WTC11 (cell line): ENCODE measurements at regions not wholly inside any gene's neighbourhood (a gene's known extent, or its start where the extent isn't known, plus 50 kb on each side); places are given as distances from the start of the nearest gene placed in this dataset.
"Not testable (repeated sequence)": the region's sequence is repeated elsewhere in the genome, so short reads cannot be mapped to it uniquely, and the experiment has no call there.

Experiments used
- ATAC-seq: fragments of 200-7000 bp; cut with Tn5 transposase; 2 replicates; pipeline ENCODE4 v1.10.0; 2021; ENCODE audit warnings: mild to moderate bottlenecking, moderate library complexity
- CTCF ChIA-PET: fragments of 300-600 bp; sonication (Branson Sonifier 250); formaldehyde crosslinking; loops from one replicate; lab custom pipeline; 2021; ENCODE audit warnings: antibody characterized with exemption; lab: Charles Lee
- POLR2A ChIA-PET: fragments of 350-600 bp; sonication (Branson Sonifier 250); formaldehyde crosslinking; loops from one replicate; lab custom pipeline; 2021; ENCODE audit warnings: antibody characterized with exemption; lab: Charles Lee
- DNase-seq: peaks from one replicate; pipeline ENCODE4 v3.0.0; 2021; ENCODE audit warnings: low spot score
- H3K27ac Mint-ChIP-seq: 2 replicates; pipeline ENCODE4 v1.8.0; 2021; ENCODE audit warnings: mixed read lengths
- H3K27me3 Mint-ChIP-seq: 2 replicates; pipeline ENCODE4 v1.8.0; 2021; ENCODE audit warnings: low read depth, mild to moderate bottlenecking, moderate library complexity, mixed read lengths
- H3K36me3 Mint-ChIP-seq: 2 replicates; pipeline ENCODE4 v1.8.0; 2021; ENCODE audit warnings: mixed read lengths
- H3K4me1 Mint-ChIP-seq: 2 replicates; pipeline ENCODE4 v1.8.0; 2022; ENCODE audit warnings: mixed read lengths
- H3K4me3 Mint-ChIP-seq: 2 replicates; pipeline ENCODE4 v1.8.0; 2021; ENCODE audit warnings: mild to moderate bottlenecking, moderate library complexity, mixed read lengths
- H3K9me3 Mint-ChIP-seq: 2 replicates; pipeline ENCODE4 v1.8.0; 2021; ENCODE audit warnings: mixed read lengths
- CBFB ChIP-seq: sonication (generic); formaldehyde crosslinking; IDR thresholded peaks from 2 replicates; pipeline ENCODE4 v1.8.1; 2022; ENCODE audit warnings: mild to moderate bottlenecking, low read depth, missing genetic modification reagents
- CREM ChIP-seq: sonication (generic); formaldehyde crosslinking; IDR thresholded peaks from 2 replicates; pipeline ENCODE4 v1.8.1; 2022; ENCODE audit warnings: mild to moderate bottlenecking, missing genetic modification reagents, moderate library complexity
- EMX1 ChIP-seq: fragments of 250-450 bp; sonication (Bioruptor Pico); IDR thresholded peaks from 2 replicates; pipeline ENCODE4 v1.8.0; 2021; ENCODE audit warnings: mild to moderate bottlenecking
- FOXK1 ChIP-seq: sonication (generic); formaldehyde crosslinking; IDR thresholded peaks from 2 replicates; pipeline ENCODE4 v1.8.0; 2022; ENCODE audit warnings: mild to moderate bottlenecking, moderate library complexity, missing genetic modification reagents
- GABPB1 ChIP-seq: sonication (generic); formaldehyde crosslinking; IDR thresholded peaks from 2 replicates; pipeline ENCODE4 v1.8.1; 2023; ENCODE audit warnings: mild to moderate bottlenecking, missing genetic modification reagents
- GRHL2 ChIP-seq: fragments of 250-450 bp; sonication (Bioruptor Pico); IDR thresholded peaks from 2 replicates; pipeline ENCODE4 v1.8.0; 2022; ENCODE audit warnings: mild to moderate bottlenecking, moderate library complexity; ENCODE audit not compliant: insufficient replicate concordance, severe bottlenecking
- HMGA2 ChIP-seq: fragments of 250-450 bp; sonication (Bioruptor Pico); IDR thresholded peaks from 2 replicates; pipeline ENCODE4 v1.4.0; 2021; ENCODE audit warnings: mild to moderate bottlenecking, moderate library complexity
- IRF2 ChIP-seq: sonication (generic); formaldehyde crosslinking; IDR thresholded peaks from 2 replicates; pipeline ENCODE4 v1.8.0; 2022; ENCODE audit warnings: low read depth, missing genetic modification reagents, borderline replicate concordance
- KAT7 ChIP-seq: sonication (generic); formaldehyde crosslinking; IDR thresholded peaks from 2 replicates; pipeline ENCODE4 v1.8.1; 2023; ENCODE audit warnings: missing genetic modification reagents, mild to moderate bottlenecking, borderline replicate concordance
- MYBL2 ChIP-seq: sonication (generic); formaldehyde crosslinking; IDR thresholded peaks from 2 replicates; pipeline ENCODE4 v1.8.1; 2023; ENCODE audit warnings: mild to moderate bottlenecking, moderate library complexity, missing genetic modification reagents
- NFATC4 ChIP-seq: fragments of 250-450 bp; sonication (Bioruptor Pico); IDR thresholded peaks from 2 replicates; pipeline ENCODE4 v1.9.0; 2021; ENCODE audit warnings: mild to moderate bottlenecking
- NFYB ChIP-seq: sonication (generic); formaldehyde crosslinking; conservative IDR thresholded peaks from 2 replicates; pipeline ENCODE4 v1.8.0; 2022; ENCODE audit warnings: low read depth, missing genetic modification reagents
- SOX15 ChIP-seq: fragments of 250-450 bp; sonication (Bioruptor Pico); IDR thresholded peaks from 2 replicates; pipeline ENCODE4 v1.9.0; 2021; ENCODE audit warnings: mild to moderate bottlenecking
- TEAD4 ChIP-seq: sonication (generic); formaldehyde crosslinking; IDR thresholded peaks from 2 replicates; pipeline ENCODE4 v1.8.0; 2022; ENCODE audit warnings: mild to moderate bottlenecking, missing genetic modification reagents
- ZNF138 ChIP-seq: sonication (generic); formaldehyde crosslinking; conservative IDR thresholded peaks from 2 replicates; pipeline ENCODE4 v1.8.1; 2022; ENCODE audit warnings: mild to moderate bottlenecking, moderate library complexity, missing genetic modification reagents
- ZNF263 ChIP-seq: sonication (generic); formaldehyde crosslinking; IDR thresholded peaks from 2 replicates; pipeline ENCODE4 v1.8.1; 2022; ENCODE audit warnings: low read depth, mild to moderate bottlenecking, moderate library complexity, missing genetic modification reagents
- ZNF416 ChIP-seq: fragments of 250-450 bp; sonication (Bioruptor Pico); IDR thresholded peaks from 2 replicates; pipeline ENCODE4 v1.9.0; 2021; ENCODE audit warnings: mild to moderate bottlenecking, inconsistent platforms
- ZNF423 ChIP-seq: fragments of 250-450 bp; sonication (Bioruptor Pico); IDR thresholded peaks from 2 replicates; pipeline ENCODE4 v2.1.2; 2022; ENCODE audit warnings: mild to moderate bottlenecking, moderate library complexity
- TF ChIP-seq, protein P1 (sequence below): sonication (generic); formaldehyde crosslinking; IDR thresholded peaks from 2 replicates; pipeline ENCODE4 v1.8.1; 2022; ENCODE audit warnings: missing genetic modification reagents, borderline replicate concordance
- TF ChIP-seq, protein P2 (sequence below): fragments of 250-450 bp; sonication (Bioruptor Pico); IDR thresholded peaks from 2 replicates; pipeline ENCODE4 v1.9.0; 2021; ENCODE audit warnings: mild to moderate bottlenecking
- TF ChIP-seq, protein P3 (sequence below): sonication (generic); formaldehyde crosslinking; IDR thresholded peaks from 2 replicates; pipeline ENCODE4 v1.8.0; 2022; ENCODE audit warnings: mild to moderate bottlenecking, missing genetic modification reagents
- TF ChIP-seq, protein P4 (sequence below): sonication (generic); formaldehyde crosslinking; IDR thresholded peaks from 2 replicates; pipeline ENCODE4 v1.8.1; 2022; ENCODE audit warnings: low read depth, mild to moderate bottlenecking, moderate library complexity, missing genetic modification reagents, borderline replicate concordance
- TF ChIP-seq, protein P5 (sequence below): sonication (generic); formaldehyde crosslinking; IDR thresholded peaks from 2 replicates; pipeline ENCODE4 v1.8.0; 2022; ENCODE audit warnings: mild to moderate bottlenecking, missing genetic modification reagents

DNA sequence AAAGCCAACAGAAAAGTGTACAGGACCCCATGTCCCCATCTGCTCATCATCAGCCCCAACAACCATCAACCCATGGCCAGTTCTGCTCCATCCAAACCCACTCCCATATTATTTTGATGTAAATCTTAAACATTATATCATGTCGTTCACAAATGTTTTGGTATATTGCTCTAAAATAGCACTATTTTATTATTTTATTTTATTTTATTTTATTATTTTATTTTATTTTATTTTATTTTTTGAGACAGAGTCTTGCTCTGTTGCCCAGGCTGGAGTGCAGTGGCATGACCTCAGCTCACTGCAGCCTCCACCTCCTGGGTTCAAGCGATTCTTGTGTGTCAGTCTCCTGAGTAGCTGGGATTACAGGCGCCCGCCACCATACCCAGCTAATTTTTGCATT lies 72.0 kb upstream of the RALGAPA2 start:
- H3K36me3 Mint-ChIP-seq, H3K27ac Mint-ChIP-seq, H3K4me3 Mint-ChIP-seq, POLR2A ChIA-PET, ATAC-seq, DNase-seq, H3K27me3 Mint-ChIP-seq, H3K4me1 Mint-ChIP-seq: not testable (repeated sequence)
- peaks cover 15% of the 10 kb centered on the region for H3K9me3 Mint-ChIP-seq
- TF ChIP-seq HMGA2 (CRISPR knock-in tag): peak; percentile 95
- CTCF ChIA-PET: interaction anchor here (1.1 kb wide), 1 partner anchor 42 kb away, joined by 3 read pairs; no protein-coding TSS in a partner anchor

DNA sequence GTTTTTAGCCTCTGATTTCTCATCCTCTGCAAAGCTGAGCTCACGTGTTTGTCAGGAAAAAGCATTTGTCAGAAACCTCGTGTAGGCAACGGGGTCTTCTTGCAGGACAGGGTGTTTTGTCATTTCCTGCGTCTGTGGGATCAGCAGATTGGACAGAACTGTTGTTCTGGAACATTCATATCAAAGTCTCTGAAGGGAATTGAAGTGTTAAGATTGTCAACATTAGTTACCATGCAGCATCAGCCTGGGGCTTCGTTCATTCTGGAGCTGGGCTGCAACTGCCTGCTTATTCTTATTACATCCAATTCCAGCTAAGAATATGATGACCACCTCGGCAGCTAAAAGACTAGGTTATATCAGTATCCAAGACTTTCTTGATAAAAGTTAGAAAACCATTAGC lies 71.0 kb upstream of the RALGAPA2 start:
- DNase-seq: no peak
- Mint-ChIP-seq H3K9me3 (peaks cover 15% of the 10 kb centered on the region), H3K36me3 (no peaks in the 10 kb centered on the region), H3K4me1 (peaks cover 2% of the 10 kb centered on the region; the same call in 1 of the 2 replicates), H3K27ac (no peak overlapping the region), H3K4me3 (no peak overlapping the region)
- ChIA-PET POLR2A (no interaction called here), CTCF (interaction anchor here (1.1 kb wide), 1 partner anchor 43 kb away, joined by 3 read pairs; no protein-coding TSS in a partner anchor)
- TF ChIP-seq, protein P1, sequence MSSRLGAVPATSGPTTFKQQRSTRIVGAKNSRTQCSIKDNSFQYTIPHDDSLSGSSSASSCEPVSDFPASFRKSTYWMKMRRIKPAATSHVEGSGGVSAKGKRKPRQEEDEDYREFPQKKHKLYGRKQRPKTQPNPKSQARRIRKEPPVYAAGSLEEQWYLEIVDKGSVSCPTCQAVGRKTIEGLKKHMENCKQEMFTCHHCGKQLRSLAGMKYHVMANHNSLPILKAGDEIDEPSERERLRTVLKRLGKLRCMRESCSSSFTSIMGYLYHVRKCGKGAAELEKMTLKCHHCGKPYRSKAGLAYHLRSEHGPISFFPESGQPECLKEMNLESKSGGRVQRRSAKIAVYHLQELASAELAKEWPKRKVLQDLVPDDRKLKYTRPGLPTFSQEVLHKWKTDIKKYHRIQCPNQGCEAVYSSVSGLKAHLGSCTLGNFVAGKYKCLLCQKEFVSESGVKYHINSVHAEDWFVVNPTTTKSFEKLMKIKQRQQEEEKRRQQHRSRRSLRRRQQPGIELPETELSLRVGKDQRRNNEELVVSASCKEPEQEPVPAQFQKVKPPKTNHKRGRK (CRISPR knock-in tag): no peak
- TF ChIP-seq, all 79 proteins: peak for 0
- no peak for ATAC-seq
- no peaks in the 10 kb centered on the region for H3K27me3 Mint-ChIP-seq

DNA sequence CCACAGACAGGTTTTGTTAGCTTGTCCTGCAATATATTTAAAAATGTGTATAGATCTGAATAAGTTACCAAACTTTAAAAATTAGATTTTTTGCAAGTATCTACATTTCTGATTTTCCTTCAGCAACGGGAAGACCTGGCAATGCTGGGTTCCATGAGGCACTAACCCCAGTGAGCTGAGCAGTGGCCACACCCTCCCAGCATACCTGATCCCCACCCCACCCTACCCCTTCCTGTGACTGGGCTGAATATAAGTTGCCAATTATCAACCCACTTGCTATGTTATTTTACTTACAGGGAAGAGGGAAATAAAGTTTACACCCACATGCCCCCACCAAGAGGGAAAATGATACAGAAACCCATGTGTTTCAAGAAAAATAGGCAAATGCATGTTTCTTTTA lies 70.3 kb upstream of the RALGAPA2 start:
- Mint-ChIP-seq H3K4me1 (peaks cover 2% of the 10 kb centered on the region; the same call in 1 of the 2 replicates), H3K27ac (no peak overlapping the region), H3K36me3 (no peaks in the 10 kb centered on the region), H3K9me3 (peaks cover 15% of the 10 kb centered on the region), H3K4me3 (no peak overlapping the region), H3K27me3 (no peaks in the 10 kb centered on the region)
- ChIA-PET CTCF (no interaction called here), POLR2A (no interaction called here)
- no peak for DNase-seq
- ATAC-seq: no peak
- TF ChIP-seq KAT7 (no peak), FOXK1 (CRISPR knock-in tag) (no peak), MYBL2 (CRISPR knock-in tag) (no peak), TEAD4 (CRISPR knock-in tag) (no peak)

DNA sequence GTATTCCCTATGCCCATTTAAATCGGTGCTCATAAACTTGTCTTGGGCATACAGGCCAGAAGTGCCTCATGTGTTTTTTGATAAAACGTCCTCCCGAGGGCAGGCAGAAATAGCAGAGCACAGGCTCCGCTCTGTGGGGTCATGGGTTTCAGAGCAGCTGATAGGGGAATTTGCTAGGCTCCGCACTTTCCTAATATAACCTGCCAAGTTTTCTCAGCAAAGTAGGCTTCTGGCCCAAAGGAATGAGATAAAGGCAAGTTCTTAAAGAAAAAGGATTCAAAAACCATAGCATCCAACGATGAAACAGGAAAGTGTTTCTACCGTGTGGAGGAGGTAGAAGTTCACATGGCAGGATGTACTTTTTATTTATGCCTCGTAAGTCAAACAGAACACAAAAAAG lies 69.8 kb upstream of the RALGAPA2 start:
- ATAC-seq (no peak), DNase-seq (no peak)
- H3K36me3 Mint-ChIP-seq: no peaks in the 10 kb centered on the region
- H3K27me3 Mint-ChIP-seq: no peaks in the 10 kb centered on the region
- ChIA-PET POLR2A (no interaction called here), CTCF (no interaction called here)
- no peak overlapping the region for H3K4me3 Mint-ChIP-seq
- no peak overlapping the region for H3K27ac Mint-ChIP-seq
- peaks cover 2% of the 10 kb centered on the region; the same call in 1 of the 2 replicates for H3K4me1 Mint-ChIP-seq
- peaks cover 11% of the 10 kb centered on the region for H3K9me3 Mint-ChIP-seq
- TF ChIP-seq, protein P2, sequence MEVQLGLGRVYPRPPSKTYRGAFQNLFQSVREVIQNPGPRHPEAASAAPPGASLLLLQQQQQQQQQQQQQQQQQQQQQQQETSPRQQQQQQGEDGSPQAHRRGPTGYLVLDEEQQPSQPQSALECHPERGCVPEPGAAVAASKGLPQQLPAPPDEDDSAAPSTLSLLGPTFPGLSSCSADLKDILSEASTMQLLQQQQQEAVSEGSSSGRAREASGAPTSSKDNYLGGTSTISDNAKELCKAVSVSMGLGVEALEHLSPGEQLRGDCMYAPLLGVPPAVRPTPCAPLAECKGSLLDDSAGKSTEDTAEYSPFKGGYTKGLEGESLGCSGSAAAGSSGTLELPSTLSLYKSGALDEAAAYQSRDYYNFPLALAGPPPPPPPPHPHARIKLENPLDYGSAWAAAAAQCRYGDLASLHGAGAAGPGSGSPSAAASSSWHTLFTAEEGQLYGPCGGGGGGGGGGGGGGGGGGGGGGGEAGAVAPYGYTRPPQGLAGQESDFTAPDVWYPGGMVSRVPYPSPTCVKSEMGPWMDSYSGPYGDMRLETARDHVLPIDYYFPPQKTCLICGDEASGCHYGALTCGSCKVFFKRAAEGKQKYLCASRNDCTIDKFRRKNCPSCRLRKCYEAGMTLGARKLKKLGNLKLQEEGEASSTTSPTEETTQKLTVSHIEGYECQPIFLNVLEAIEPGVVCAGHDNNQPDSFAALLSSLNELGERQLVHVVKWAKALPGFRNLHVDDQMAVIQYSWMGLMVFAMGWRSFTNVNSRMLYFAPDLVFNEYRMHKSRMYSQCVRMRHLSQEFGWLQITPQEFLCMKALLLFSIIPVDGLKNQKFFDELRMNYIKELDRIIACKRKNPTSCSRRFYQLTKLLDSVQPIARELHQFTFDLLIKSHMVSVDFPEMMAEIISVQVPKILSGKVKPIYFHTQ: no peak
- TF ChIP-seq ZNF138: no peak
- TF ChIP-seq, protein P3, sequence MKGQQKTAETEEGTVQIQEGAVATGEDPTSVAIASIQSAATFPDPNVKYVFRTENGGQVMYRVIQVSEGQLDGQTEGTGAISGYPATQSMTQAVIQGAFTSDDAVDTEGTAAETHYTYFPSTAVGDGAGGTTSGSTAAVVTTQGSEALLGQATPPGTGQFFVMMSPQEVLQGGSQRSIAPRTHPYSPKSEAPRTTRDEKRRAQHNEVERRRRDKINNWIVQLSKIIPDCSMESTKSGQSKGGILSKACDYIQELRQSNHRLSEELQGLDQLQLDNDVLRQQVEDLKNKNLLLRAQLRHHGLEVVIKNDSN: no peak
- no peak for TF ChIP-seq CREM
- TF ChIP-seq ZNF263: no peak
- TF ChIP-seq, protein P4, sequence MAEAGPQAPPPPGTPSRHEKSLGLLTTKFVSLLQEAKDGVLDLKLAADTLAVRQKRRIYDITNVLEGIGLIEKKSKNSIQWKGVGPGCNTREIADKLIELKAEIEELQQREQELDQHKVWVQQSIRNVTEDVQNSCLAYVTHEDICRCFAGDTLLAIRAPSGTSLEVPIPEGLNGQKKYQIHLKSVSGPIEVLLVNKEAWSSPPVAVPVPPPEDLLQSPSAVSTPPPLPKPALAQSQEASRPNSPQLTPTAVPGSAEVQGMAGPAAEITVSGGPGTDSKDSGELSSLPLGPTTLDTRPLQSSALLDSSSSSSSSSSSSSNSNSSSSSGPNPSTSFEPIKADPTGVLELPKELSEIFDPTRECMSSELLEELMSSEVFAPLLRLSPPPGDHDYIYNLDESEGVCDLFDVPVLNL (CRISPR knock-in tag): no peak
- TF ChIP-seq SOX15 (CRISPR knock-in tag): no peak
- no peak for TF ChIP-seq ZNF423 (CRISPR knock-in tag)
- TF ChIP-seq, protein P5, sequence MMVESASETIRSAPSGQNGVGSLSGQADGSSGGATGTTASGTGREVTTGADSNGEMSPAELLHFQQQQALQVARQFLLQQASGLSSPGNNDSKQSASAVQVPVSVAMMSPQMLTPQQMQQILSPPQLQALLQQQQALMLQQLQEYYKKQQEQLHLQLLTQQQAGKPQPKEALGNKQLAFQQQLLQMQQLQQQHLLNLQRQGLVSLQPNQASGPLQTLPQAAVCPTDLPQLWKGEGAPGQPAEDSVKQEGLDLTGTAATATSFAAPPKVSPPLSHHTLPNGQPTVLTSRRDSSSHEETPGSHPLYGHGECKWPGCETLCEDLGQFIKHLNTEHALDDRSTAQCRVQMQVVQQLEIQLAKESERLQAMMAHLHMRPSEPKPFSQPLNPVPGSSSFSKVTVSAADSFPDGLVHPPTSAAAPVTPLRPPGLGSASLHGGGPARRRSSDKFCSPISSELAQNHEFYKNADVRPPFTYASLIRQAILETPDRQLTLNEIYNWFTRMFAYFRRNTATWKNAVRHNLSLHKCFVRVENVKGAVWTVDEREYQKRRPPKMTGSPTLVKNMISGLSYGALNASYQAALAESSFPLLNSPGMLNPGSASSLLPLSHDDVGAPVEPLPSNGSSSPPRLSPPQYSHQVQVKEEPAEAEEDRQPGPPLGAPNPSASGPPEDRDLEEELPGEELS: no peak
- no peak for TF ChIP-seq CBFB (CRISPR knock-in tag)
- TF ChIP-seq NFATC4 (CRISPR knock-in tag): no peak
- TF ChIP-seq GABPB1 (CRISPR knock-in tag): no peak
- no peak for TF ChIP-seq NFYB (CRISPR knock-in tag)
- no peak for TF ChIP-seq ZNF416 (CRISPR knock-in tag)
- no peak for TF ChIP-seq IRF2 (CRISPR knock-in tag)
- TF ChIP-seq GRHL2 (CRISPR knock-in tag): no peak
- no peak for TF ChIP-seq EMX1
